ENCODE measurements at regions not wholly inside any gene's neighbourhood (a gene's known extent, or its start where the extent isn't known, plus 50 kb on each side); places are given as distances from the start of the nearest gene placed in this dataset.
"Not testable (repeated sequence)": the region's sequence is repeated elsewhere in the genome, so short reads cannot be mapped to it uniquely, and the experiment has no call there.

GRCh38 chr17:22203208-22203715 lies 510.9 kb downstream of the KCNJ18 start:
- TF ChIP-seq CTCF (conservative IDR thresholded peaks at IDR 0.05; ENCODE audit: low read length): no peak
- no peak overlapping the region for H3K4me3 ChIP-seq (ENCODE audit: low read length)
- no peak for DNase-seq (ENCODE audit: low read depth)

DNA sequence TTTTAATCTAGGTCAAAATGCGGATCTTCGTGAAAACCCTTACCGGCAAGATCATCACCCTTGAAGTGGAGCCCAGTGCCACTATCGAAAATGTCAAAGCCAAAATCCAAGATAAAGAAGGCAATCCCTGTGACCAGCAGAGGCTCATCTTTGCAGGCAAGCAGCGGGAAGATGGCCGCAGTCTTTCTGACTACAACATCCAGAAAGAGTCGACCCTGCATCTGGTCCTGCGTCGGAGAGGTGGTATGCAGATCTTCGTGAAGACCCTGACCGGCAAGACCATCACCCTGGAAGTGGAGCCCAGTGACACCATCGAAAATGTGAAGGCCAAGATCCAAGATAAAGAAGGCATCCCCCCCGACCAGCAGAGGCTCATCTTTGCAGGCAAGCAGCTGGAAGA lies 511.8 kb downstream of the KCNJ18 start:
- DNase-seq (ENCODE audit: low read depth); H3K4me3 ChIP-seq (ENCODE audit: low read length): not testable (repeated sequence)

DNA sequence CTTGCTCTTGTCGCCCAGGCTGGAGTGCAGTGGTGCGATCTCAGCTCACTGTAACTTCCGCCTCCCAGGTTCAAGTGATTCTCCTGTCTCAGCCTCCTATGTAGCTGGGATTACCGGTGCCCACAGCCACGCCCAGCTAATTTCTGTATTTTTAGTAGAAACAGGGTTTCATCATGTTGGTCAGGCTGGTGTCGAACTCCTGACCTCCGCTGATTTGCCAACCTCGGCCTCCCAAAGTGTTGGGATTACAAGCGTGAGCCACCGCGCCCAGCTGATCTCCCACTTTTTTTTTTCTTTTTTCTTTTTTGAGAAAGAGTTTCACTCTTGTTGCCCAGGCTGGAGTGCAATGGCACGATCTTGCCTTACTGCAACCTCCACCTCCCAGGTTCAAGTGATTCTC lies 517.9 kb downstream of the KCNJ18 start:
- DNase-seq (ENCODE audit: low read depth): not testable (repeated sequence)

GRCh38 chr17:22213169-22213568 lies 520.8 kb downstream of the KCNJ18 start:
- not testable (repeated sequence) for DNase-seq (ENCODE audit: low read depth); H3K4me3 ChIP-seq (ENCODE audit: low read length)

More for the DNA sequence above, 517.9 kb downstream of the KCNJ18 start:
- not testable (repeated sequence) for H3K4me3 ChIP-seq (ENCODE audit: low read length)

GRCh38 chr17:22217135-22217534 lies 524.8 kb downstream of the KCNJ18 start:
- DNase-seq (ENCODE audit: low read depth): no peak
- no peak overlapping the region for H3K4me3 ChIP-seq (ENCODE audit: low read length)
- TF ChIP-seq CTCF (conservative IDR thresholded peaks at IDR 0.05; ENCODE audit: low read length): no peak

DNA sequence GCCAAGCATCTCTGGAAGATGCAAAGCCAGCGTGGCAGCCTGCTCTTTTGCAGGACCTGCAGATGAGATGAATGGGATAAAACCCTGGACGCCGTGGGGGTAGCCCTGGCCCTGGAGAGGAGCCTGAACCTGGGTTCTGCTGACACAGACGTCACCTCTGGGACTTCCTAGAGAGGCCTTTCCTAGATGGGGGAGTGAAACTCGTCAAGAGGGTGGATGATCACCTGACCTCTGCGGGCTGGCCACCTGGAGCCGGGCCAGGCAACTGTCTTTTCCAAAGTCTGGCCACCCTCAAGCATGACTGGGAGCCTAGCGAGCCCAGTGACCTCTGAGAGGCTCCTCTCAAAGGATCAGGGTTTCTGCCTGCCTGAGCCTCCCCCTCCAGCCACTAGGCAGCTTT lies 529.0 kb downstream of the KCNJ18 start:
- no peak for DNase-seq (ENCODE audit: low read depth)
- H3K4me3 ChIP-seq (ENCODE audit: low read length): no peak overlapping the region
- no peak for TF ChIP-seq CTCF (conservative IDR thresholded peaks at IDR 0.05; ENCODE audit: low read length)

- H3K4me3 ChIP-seq (ENCODE audit: low read length); DNase-seq (ENCODE audit: low read depth): not testable (repeated sequence)
Measured at GRCh38 chr17:22226477-22226876, 534.2 kb downstream of the KCNJ18 start.

- DNase-seq (ENCODE audit: low read depth); H3K4me3 ChIP-seq (ENCODE audit: low read length): not testable (repeated sequence)
Measured at GRCh38 chr17:22226932-22227331, 534.6 kb downstream of the KCNJ18 start.

GRCh38 chr17:22227699-22228553 lies 535.6 kb downstream of the KCNJ18 start:
- H3K4me3 ChIP-seq (ENCODE audit: low read length); DNase-seq (ENCODE audit: low read depth): not testable (repeated sequence)

GRCh38 chr17:22229821-22230220 lies 537.5 kb downstream of the KCNJ18 start:
- DNase-seq (ENCODE audit: low read depth); H3K4me3 ChIP-seq (ENCODE audit: low read length): not testable (repeated sequence)

DNA sequence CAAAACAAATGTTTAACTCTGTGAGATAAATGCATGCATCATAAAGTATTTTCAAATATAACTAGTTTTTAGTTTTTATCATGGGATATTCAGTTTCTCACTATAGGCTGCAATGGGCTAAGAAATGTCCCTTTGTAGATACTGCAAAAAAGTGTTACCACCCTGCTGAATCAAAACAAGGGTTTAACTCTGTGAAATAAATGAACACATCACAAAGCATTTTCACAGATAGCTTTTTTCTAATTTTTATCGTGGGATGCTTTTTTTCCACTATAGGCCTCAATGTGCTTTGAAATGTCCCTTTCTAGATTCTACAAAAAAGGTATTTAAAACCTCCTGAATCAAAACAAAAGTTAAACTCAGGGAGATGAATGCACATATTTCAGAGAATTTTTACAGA lies 541.1 kb downstream of the KCNJ18 start:
- no peak overlapping the region for H3K4me3 ChIP-seq (ENCODE audit: low read length)
- DNase-seq (ENCODE audit: low read depth): no peak
- TF ChIP-seq CTCF (conservative IDR thresholded peaks at IDR 0.05; ENCODE audit: low read length): no peak
